ENCODE measurements at regions not wholly inside any gene's neighbourhood (a gene's known extent, or its start where the extent isn't known, plus 50 kb on each side); places are given as distances from the start of the nearest gene placed in this dataset.

DNA sequence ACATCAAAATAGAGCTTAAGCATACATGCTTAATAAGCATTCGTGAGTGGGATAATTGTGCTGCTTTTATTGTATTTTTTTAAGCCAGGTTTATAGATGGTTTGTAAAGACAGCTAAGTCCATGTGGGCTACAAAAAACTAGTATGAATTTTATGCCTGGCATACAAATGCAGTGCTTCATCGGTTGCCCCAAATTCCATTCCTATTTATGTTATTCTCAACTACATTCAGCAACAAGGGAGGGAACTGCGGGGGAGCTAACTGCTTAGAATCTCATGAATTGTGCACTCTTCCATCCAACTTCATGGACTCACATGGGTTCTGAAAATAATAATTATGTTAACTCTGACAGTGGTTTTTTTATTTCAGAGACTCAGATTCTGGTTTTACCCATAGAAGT, 199.2 kb downstream of the FAM170A start:
- DNase-seq (ENCODE audit: low spot score, unreplicated experiment), result no peak
- Mint-ChIP-seq H3K36me3 (ENCODE audit: insufficient read depth) (no peaks in the 10 kb centered on the region), H3K27me3 (no peaks in the 10 kb centered on the region), H3K27ac (no peak overlapping the region), H3K9me3 (ENCODE audit: low read depth) (no peaks in the 10 kb centered on the region), H3K4me3 (ENCODE audit: low read depth) (no peak overlapping the region), H3K4me1 (ENCODE audit: low read depth) (no peaks in the 10 kb centered on the region)
- no peak for TF ChIP-seq CTCF (IDR thresholded peaks at IDR 0.05; ENCODE audit: unreplicated experiment)

- Mint-ChIP-seq H3K36me3 (ENCODE audit: insufficient read depth) (no peaks in the 10 kb centered on the region), H3K27ac (no peak overlapping the region), H3K4me3 (ENCODE audit: low read depth) (no peak overlapping the region), H3K9me3 (ENCODE audit: low read depth) (no peaks in the 10 kb centered on the region), H3K27me3 (no peaks in the 10 kb centered on the region), H3K4me1 (ENCODE audit: low read depth) (no peaks in the 10 kb centered on the region)
- TF ChIP-seq CTCF (IDR thresholded peaks at IDR 0.05; ENCODE audit: unreplicated experiment), result no peak
- DNase-seq (ENCODE audit: low spot score, unreplicated experiment), result no peak
These were observed 200.0 kb downstream of the FAM170A start for GRCh38 chr5:119829341-119829740.

DNA sequence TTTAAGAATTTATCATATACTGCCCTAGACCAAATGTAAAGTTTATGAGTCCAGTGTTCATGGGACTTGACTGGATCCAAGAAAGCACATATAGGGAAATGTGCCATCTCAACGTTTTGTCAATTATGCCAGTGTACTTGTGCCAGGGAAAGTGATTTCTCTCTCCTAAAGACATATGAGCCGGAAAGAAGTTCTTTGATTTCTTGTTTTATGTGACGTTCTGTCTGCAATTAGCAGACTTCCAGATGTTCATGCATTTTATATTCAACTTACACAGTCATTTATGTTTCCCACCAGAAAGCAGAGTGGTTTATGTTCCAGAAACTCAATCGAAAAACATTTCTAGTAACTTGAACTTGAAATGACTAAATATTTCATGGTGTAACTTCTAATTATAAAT, 203.8 kb downstream of the FAM170A start:
- Mint-ChIP-seq H3K27ac (no peak overlapping the region), H3K9me3 (ENCODE audit: low read depth) (no peaks in the 10 kb centered on the region), H3K36me3 (ENCODE audit: insufficient read depth) (no peaks in the 10 kb centered on the region), H3K4me1 (ENCODE audit: low read depth) (no peaks in the 10 kb centered on the region), H3K27me3 (no peaks in the 10 kb centered on the region), H3K4me3 (ENCODE audit: low read depth) (no peak overlapping the region)
- no peak for TF ChIP-seq CTCF (IDR thresholded peaks at IDR 0.05; ENCODE audit: unreplicated experiment)
- no peak for DNase-seq (ENCODE audit: low spot score, unreplicated experiment)

DNA sequence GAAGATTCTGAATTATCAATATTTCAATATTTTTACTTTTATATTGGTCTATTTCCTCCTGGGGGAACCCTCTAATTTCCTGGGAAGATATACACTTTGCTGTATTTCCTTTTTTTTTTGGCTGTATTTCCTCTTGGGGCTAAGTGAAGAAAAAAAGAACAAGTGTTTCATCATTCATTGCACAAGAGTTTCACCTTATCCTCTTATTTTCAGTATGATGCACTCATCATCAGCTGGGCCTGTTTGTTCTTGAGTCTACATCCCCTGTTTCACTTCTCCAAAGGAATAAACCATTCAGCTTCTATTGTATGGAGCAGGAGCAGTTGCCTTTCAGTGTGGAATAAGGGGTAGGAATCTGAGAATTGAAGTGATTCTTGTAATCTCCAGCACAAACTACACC, 210.8 kb downstream of the FAM170A start:
- H3K9me3 Mint-ChIP-seq (ENCODE audit: low read depth), result peaks cover 3% of the 10 kb centered on the region
- H3K4me1 Mint-ChIP-seq (ENCODE audit: low read depth), result no peaks in the 10 kb centered on the region
- no peak for TF ChIP-seq CTCF (IDR thresholded peaks at IDR 0.05; ENCODE audit: unreplicated experiment)
- no peak overlapping the region for H3K4me3 Mint-ChIP-seq (ENCODE audit: low read depth)
- no peaks in the 10 kb centered on the region for H3K36me3 Mint-ChIP-seq (ENCODE audit: insufficient read depth)
- H3K27ac Mint-ChIP-seq, result no peak overlapping the region
- no peak for DNase-seq (ENCODE audit: low spot score, unreplicated experiment)
- H3K27me3 Mint-ChIP-seq, result no peaks in the 10 kb centered on the region

- no peaks in the 10 kb centered on the region for H3K27me3 Mint-ChIP-seq
- H3K4me3 Mint-ChIP-seq (ENCODE audit: low read depth), result no peak overlapping the region
- no peak for TF ChIP-seq CTCF (IDR thresholded peaks at IDR 0.05; ENCODE audit: unreplicated experiment)
- H3K9me3 Mint-ChIP-seq (ENCODE audit: low read depth), result peaks cover 8% of the 10 kb centered on the region
- H3K27ac Mint-ChIP-seq, result no peak overlapping the region
- no peak for DNase-seq (ENCODE audit: low spot score, unreplicated experiment)
- peaks cover 5% of the 10 kb centered on the region for H3K4me1 Mint-ChIP-seq (ENCODE audit: low read depth)
- H3K36me3 Mint-ChIP-seq (ENCODE audit: insufficient read depth), result no peaks in the 10 kb centered on the region
These were observed 222.8 kb downstream of the FAM170A start for GRCh38 chr5:119852140-119852539.

All from progenitor cell of endocrine pancreas (in vitro differentiated cells).